NCI-H2081 (cell line): ENCODE measurements at regions not wholly inside any gene's neighbourhood (a gene's known extent, or its start where the extent isn't known, plus 50 kb on each side); places are given as distances from the start of the nearest gene placed in this dataset.
"Not testable (repeated sequence)": the region's sequence is repeated elsewhere in the genome, so short reads cannot be mapped to it uniquely, and the experiment has no call there.

Experiments
- DNase-seq, 2 experiments: peaks; one replicate each; lab custom pipeline; 2025; lab: John Stamatoyannopoulos, UW

- DNase-seq = no peak
Observed at GRCh38 chr13:24618011-24618955, 61.9 kb upstream of the ATP12A start.

- no peak for DNase-seq
Observed at GRCh38 chr13:24619282-24619681, 60.9 kb upstream of the ATP12A start.

- not testable (repeated sequence) for DNase-seq
Observed at GRCh38 chr13:24622481-24623148, 57.6 kb upstream of the ATP12A start.

- DNase-seq = no peak
Observed at GRCh38 chr13:24623149-24623665, 57.0 kb upstream of the ATP12A start.

- no peak for DNase-seq
Observed at GRCh38 chr13:24624363-24624762, 55.8 kb upstream of the ATP12A start.

GRCh38 chr13:24624801-24625231, 55.4 kb upstream of the ATP12A start:
- no peak for DNase-seq

GRCh38 chr13:24625331-24625731, 54.9 kb upstream of the ATP12A start:
- DNase-seq = no peak

- no peak for DNase-seq
Observed at GRCh38 chr13:24625870-24626849, 54.0 kb upstream of the ATP12A start.

GRCh38 chr13:24627090-24627714, 53.0 kb upstream of the ATP12A start:
- DNase-seq = no peak

GRCh38 chr13:24627946-24628345, 52.3 kb upstream of the ATP12A start:
- no peak for DNase-seq

- no peak for DNase-seq
Observed at GRCh38 chr13:24629320-24629719, 50.9 kb upstream of the ATP12A start.

- no peak for DNase-seq
Observed at GRCh38 chr13:24630121-24630520, 50.1 kb upstream of the ATP12A start.
